Heart left ventricle (tissue), 16 donors: ENCODE measurements at regions not wholly inside any gene's neighbourhood (a gene's known extent, or its start where the extent isn't known, plus 50 kb on each side); places are given as distances from the start of the nearest gene placed in this dataset.

Source experiments
- ATAC-seq, 4 donors: fragments of 200-7000 bp; cut with Tn5 transposase; one replicate each; pipeline ENCODE4 v1.9.1; 2020 to 2022; ENCODE audit warnings: moderate library complexity in 4 of 4, mild to moderate bottlenecking in 3 of 4, moderate number of reproducible peaks in 1 of 4
- DNase-seq, 5 donors: peaks; one replicate each; pipeline ENCODE4 v3.0.0-alpha.2; 2020
- H3K27ac ChIP-seq, 12 donors: fragments of 200-600 bp; sonication (generic) in 4 of 12; one replicate each; pipeline versions ENCODE4 v1.5.0 to v1.8.0; 2016 to 2022; ENCODE audit warnings: mild to moderate bottlenecking in 2 of 12
- H3K27me3 ChIP-seq, 9 donors: fragments of 200-600 bp; sonication (generic) in 2 of 9; one replicate each; pipeline versions ENCODE4 v1.5.1 to v1.8.0; 2016 to 2022; ENCODE audit warnings: mild to moderate bottlenecking in 3 of 9
- H3K36me3 ChIP-seq, 9 donors: fragments of 200-600 bp; sonication (generic) in 2 of 9; one replicate each; pipeline versions ENCODE4 v1.5.0 to v1.8.0; 2018 to 2022; ENCODE audit warnings: mild to moderate bottlenecking in 2 of 9
- H3K4me1 ChIP-seq, 12 donors: fragments of 200-600 bp; sonication (generic) in 4 of 12; one replicate each; pipeline versions ENCODE4 v1.5.0 to v1.8.0; 2016 to 2022; ENCODE audit warnings: mild to moderate bottlenecking in 3 of 12
- H3K4me3 ChIP-seq, 12 donors: fragments of 200-600 bp; sonication (generic) in 4 of 12; one replicate each; pipeline versions ENCODE4 v1.5.0 to v1.8.0; 2017 to 2022; ENCODE audit warnings: mild to moderate bottlenecking in 9 of 12, moderate library complexity in 4 of 12
- H3K9me3 ChIP-seq, 12 donors: fragments of 200-600 bp; sonication (generic) in 4 of 12; one replicate each; pipeline versions ENCODE4 v1.5.0 to v1.8.0; 2016 to 2022; ENCODE audit warnings: mild to moderate bottlenecking in 1 of 12
- CTCF ChIP-seq, 12 donors: fragments of 200-600 bp; sonication (generic) in 4 of 12; IDR thresholded peaks; one replicate each; pipeline versions ENCODE4 v1.5.0 to v1.8.0; 2018 to 2022; ENCODE audit warnings: antibody characterized with exemption in 12 of 12, mild to moderate bottlenecking in 5 of 12
- POLR2A ChIP-seq, 2 donors: fragments of 450-650 bp; IDR thresholded peaks; one replicate each; pipeline ENCODE4 v1.6.1; 2017; ENCODE audit warnings: antibody characterized with exemption in 2 of 2, mild to moderate bottlenecking in 2 of 2, moderate library complexity in 2 of 2
- WGBS, 4 donors: extraction: QIAGEN DNeasy Blood & Tissue Kit in 2 of 4; methylation state at CpG; one replicate each; pipeline versions ENCODE4 v1.1.5 to v1.1.7; 2013 to 2018; 5-methylcytosine and 5-hydroxymethylcytosine counted together
- intact Hi-C, 10 donors: fragments of 100-400 bp; cut with DNase I; formaldehyde crosslinking; loops; one replicate each; pipeline versions ENCODE4 v1.11.1 to v1.14.2; 2022
- donor health status: ischemic (EF 13 %, LVEDD 7.1; RV severe dilation, severe dysfunction).
- donor health status: healthy with polysubstance abuse.
- donor health status: DM: no; HTN: yes; CAD: no.
- donor health status: DM: no; HTN: no; CAD: no.
- donor health status: ischemic (EF 25% LVEDD 6.9; RV normal size, moderate dysfunction).
- donor health status: ischemic (EF 25% LVEDD 5.7; RV mildly dilated, moderate dysfunction).
- donor health status: healthy.
- donor health status: DM: yes; HTN: yes; CAD: no.
- donor health status: ischemic (EF 35%, LVEDD 5.7; RV mildly dilated, moderate dysfunction).
- donor health status: nonischemic (EF 11% LVEDD 7.7; RV severe dilation, severe dysfunction).
- donor health status: DM: yes; HTN: yes; CAD: no.
- donor health status: PGD.
- donor health status: ischemic (EF 29% LVEDD 5.4; RV normal size, mild dysfunction).
- donor health status: nonischemic (EF 23%, LVEDD 6.1; RV moderate dilation, normal function).

DNA sequence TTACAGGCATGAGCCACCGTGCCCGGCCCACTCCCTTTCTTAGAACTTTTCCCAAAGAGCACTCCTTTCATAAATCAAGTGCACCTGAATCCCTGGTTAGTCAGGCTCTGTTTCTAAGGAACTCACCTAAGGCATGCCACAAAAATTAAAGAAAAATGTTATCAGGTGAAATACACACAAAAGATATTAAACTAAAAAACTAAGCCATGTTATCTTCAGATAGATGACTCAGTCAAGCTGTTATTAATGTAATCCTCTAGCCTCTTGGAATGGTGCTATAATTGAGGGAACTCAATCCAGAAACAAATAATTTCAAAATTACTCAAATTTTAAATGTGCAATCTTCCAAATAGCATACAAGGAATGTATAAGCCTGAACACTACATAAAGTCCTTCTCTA lies 83.0 kb downstream of the TENT5A start:
- ATAC-seq (no peak), DNase-seq (no peak)
- no peak overlapping the region for H3K4me3 ChIP-seq
- no peaks in the 10 kb centered on the region for H3K9me3 ChIP-seq
- intact Hi-C loops = loop anchor here in 1 of 10 donors (5.0 kb wide), 1 partner anchor 78 kb away; no protein-coding TSS in a partner anchor
- peaks cover 0 to 19% (median 5%) of the 10 kb centered on the region in 12 donors for H3K4me1 ChIP-seq
- H3K36me3 ChIP-seq = no peaks in the 10 kb centered on the region
- TF ChIP-seq POLR2A (IDR thresholded peaks at IDR 0.05) = no peak
- TF ChIP-seq CTCF (IDR thresholded peaks at IDR 0.05) = no peak
- WGBS, 4 donors = 78 to 90% (median 82%) methylated on average over 2 of the region's 2 CpGs
- peak overlapping the region in 3 of 12 donors; percentile 20 to 58 (median 52) for H3K27ac ChIP-seq
- H3K27me3 ChIP-seq = no peaks in the 10 kb centered on the region

DNA sequence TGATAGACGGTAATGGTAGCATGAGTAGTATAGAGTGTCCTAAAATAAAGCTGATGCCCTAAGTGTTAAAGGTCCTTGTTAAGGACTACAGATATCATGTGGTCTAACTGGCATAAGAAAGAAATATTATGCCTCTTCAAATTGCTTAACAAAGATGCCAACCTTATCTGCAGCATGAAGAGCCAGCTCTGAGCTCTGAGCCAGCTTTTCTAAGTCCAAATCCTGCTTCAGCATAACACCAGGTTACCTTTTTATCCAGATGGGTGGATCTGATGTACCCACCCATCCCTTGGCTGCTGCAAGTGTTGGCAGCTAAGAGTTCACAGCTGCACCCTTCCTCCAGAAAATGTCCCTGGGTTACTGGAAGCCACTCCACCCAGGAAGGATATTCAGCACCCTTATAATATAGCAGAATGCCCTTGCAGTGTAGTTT lies 83.8 kb downstream of the TENT5A start:
- intact Hi-C loops = loop anchor here in 1 of 10 donors (5.0 kb wide), 1 partner anchor 79 kb away; no protein-coding TSS in a partner anchor
- peak; percentile 70 to 97 (median 90) for ATAC-seq
- Histone ChIP-seq H3K4me3 (no peak overlapping the region), H3K9me3 (no peaks in the 10 kb centered on the region), H3K27ac (peak overlapping the region in 8 of 12 donors; percentile 3 to 61 (median 52)), H3K36me3 (no peaks in the 10 kb centered on the region), H3K27me3 (no peaks in the 10 kb centered on the region), H3K4me1 (peaks cover 0 to 19% (median 5%) of the 10 kb centered on the region in 12 donors)
- DNase-seq = peak in 3 of 5 donors; percentile 17 to 61 (median 51)
- WGBS, 4 donors = 59 to 67% (median 65%) methylated on average over 1 of the region's 1 CpG
- TF ChIP-seq POLR2A (IDR thresholded peaks at IDR 0.05) (no peak), CTCF (IDR thresholded peaks at IDR 0.05) (no peak)

DNA sequence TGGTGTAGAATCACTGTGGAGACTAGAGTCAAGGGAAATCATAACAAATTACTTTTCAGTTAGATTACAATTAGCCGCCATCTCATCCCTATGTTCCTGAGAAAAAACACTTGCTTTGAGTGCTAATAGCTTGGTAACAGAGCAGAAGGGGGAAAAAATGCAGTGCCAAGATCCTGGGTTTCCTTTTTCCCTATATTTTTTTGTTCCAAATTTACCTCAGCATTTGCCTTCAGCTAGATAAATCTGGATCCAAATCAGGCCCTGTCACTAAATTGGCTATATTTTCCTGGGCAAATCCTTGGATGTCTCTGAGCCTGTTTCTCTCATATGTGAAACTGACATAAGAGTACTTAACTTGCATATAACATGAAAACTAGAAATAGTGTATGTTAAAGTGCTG lies 86.0 kb downstream of the TENT5A start:
- Histone ChIP-seq H3K36me3 (no peaks in the 10 kb centered on the region), H3K4me1 (peaks cover 0 to 19% (median 5%) of the 10 kb centered on the region in 12 donors), H3K27ac (no peak overlapping the region), H3K27me3 (no peaks in the 10 kb centered on the region), H3K9me3 (no peaks in the 10 kb centered on the region), H3K4me3 (no peak overlapping the region)
- intact Hi-C loops = loop anchor here in 1 of 10 donors (5.0 kb wide), 1 partner anchor 81 kb away; no protein-coding TSS in a partner anchor
- WGBS, 4 donors = 92 to 100% (median 94%) methylated on average over 1 of the region's 1 CpG
- TF ChIP-seq POLR2A (IDR thresholded peaks at IDR 0.05) = no peak
- no peak for TF ChIP-seq CTCF (IDR thresholded peaks at IDR 0.05)
- no peak for DNase-seq
- ATAC-seq = no peak

DNA sequence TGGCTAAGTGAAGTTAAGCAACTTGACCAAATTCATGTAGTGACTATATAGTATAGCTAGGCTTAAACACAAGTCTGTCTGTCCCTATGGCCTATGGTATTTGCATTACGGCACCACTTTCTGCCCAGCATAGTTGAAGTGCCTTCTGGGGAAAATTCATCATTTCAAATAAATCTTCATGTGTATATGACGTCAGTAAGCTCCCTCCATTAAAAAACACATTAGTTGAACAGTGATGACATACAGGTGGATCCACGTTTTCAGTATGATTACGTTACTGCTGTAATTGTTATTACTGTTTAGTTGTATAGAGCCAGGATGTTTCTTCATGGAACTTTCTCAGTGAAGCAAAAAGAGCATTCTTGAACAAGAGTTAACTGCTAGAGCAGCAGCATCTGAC lies 96.2 kb downstream of the TENT5A start:
- 89 to 99% (median 91%) methylated on average over 4 of the region's 4 CpGs for WGBS, 4 donors
- intact Hi-C loops = no loop called here

GRCh38 chr6:81655696-81656095 lies 96.8 kb downstream of the TENT5A start:
- H3K36me3 ChIP-seq = peaks cover 0 to 5% (median 0%) of the 10 kb centered on the region in 9 donors
- DNase-seq (no peak), ATAC-seq (no peak)
- no peak for TF ChIP-seq CTCF (IDR thresholded peaks at IDR 0.05)
- intact Hi-C loops = no loop called here
- H3K27ac ChIP-seq = no peak overlapping the region
- H3K4me3 ChIP-seq = no peak overlapping the region
- H3K9me3 ChIP-seq = no peaks in the 10 kb centered on the region
- H3K4me1 ChIP-seq = no peaks in the 10 kb centered on the region
- H3K27me3 ChIP-seq = no peaks in the 10 kb centered on the region
- WGBS, 4 donors = 92 to 97% (median 95%) methylated on average over 2 of the region's 2 CpGs

More for the DNA sequence above, 96.2 kb downstream of the TENT5A start:
- DNase-seq (no peak), ATAC-seq (no peak)
- no peaks in the 10 kb centered on the region for H3K4me1 ChIP-seq
- no peak for TF ChIP-seq POLR2A (IDR thresholded peaks at IDR 0.05)
- H3K4me3 ChIP-seq = no peak overlapping the region
- no peak overlapping the region for H3K27ac ChIP-seq
- H3K27me3 ChIP-seq = no peaks in the 10 kb centered on the region
- peaks cover 0 to 5% (median 0%) of the 10 kb centered on the region in 9 donors for H3K36me3 ChIP-seq
- H3K9me3 ChIP-seq = no peaks in the 10 kb centered on the region
